Heart left ventricle (tissue), 13 donors: ENCODE measurements at regions not wholly inside any gene's neighbourhood (a gene's known extent, or its start where the extent isn't known, plus 50 kb on each side); places are given as distances from the start of the nearest gene placed in this dataset.

Experiments used
- CTCF ChIP-seq, 12 donors: fragments of 200-600 bp; sonication (generic) in 4 of 12; IDR thresholded peaks; one replicate each; pipeline versions ENCODE4 v1.5.0 to v1.8.0; 2018 to 2022; ENCODE audit warnings: antibody characterized with exemption in 12 of 12, mild to moderate bottlenecking in 5 of 12
- POLR2A ChIP-seq, 2 donors: fragments of 450-650 bp; IDR thresholded peaks; one replicate each; pipeline ENCODE4 v1.6.1; 2017; ENCODE audit warnings: antibody characterized with exemption in 2 of 2, mild to moderate bottlenecking in 2 of 2, moderate library complexity in 2 of 2
- donor health status: ischemic (EF 13 %, LVEDD 7.1; RV severe dilation, severe dysfunction).
- donor health status: DM: no; HTN: yes; CAD: no.
- donor health status: DM: no; HTN: no; CAD: no.
- donor health status: ischemic (EF 25% LVEDD 6.9; RV normal size, moderate dysfunction).
- donor health status: ischemic (EF 25% LVEDD 5.7; RV mildly dilated, moderate dysfunction).
- donor health status: ischemic (EF 35%, LVEDD 5.7; RV mildly dilated, moderate dysfunction).
- donor health status: nonischemic (EF 11% LVEDD 7.7; RV severe dilation, severe dysfunction).
- donor health status: DM: yes; HTN: yes; CAD: no.
- donor health status: PGD.
- donor health status: ischemic (EF 29% LVEDD 5.4; RV normal size, mild dysfunction).
- donor health status: nonischemic (EF 23%, LVEDD 6.1; RV moderate dilation, normal function).

DNA sequence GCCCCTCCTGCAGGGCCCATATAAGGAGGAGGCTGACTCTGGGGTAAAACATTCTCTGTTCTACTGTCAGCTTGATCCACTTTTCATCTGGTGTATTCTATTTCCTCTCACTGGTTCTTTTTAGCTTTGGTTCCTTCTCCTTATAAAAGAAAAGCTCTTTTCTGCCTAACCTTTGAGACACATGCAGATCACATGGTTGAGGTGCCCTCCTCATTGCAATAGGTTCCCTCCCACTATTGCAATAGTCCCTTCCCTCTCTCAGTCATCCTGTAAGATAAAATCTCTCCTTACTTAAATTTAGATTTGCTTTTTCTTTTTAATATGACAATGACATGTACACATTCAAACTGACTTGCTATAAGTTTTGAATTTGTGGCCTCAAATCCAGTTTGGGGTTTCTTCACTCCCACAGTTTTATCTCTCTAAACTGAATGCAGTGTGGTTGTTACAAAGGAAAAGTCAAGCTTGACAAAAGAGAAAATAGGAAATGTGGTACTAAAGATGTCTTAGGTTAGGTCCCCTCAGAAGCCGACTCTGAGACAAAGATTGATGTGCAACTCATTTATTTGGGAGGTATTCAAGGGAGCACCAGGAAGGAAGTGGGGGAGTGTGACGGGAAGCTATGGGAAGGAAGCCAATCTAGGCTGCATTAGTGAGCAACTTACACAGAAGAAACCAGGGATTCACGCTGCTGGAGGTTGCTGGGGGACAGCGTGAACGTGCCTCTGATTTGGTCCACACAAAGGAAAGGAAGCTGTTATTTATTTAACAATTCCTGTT, 127.6 kb upstream of the LINC00305 start:
- TF ChIP-seq CTCF (IDR thresholded peaks at IDR 0.05) (no peak), POLR2A (IDR thresholded peaks at IDR 0.05) (no peak)
